Upper lobe of left lung (tissue), 4 donors: ENCODE measurements at regions not wholly inside any gene's neighbourhood (a gene's known extent, or its start where the extent isn't known, plus 50 kb on each side); places are given as distances from the start of the nearest gene placed in this dataset.

Experiments
- EP300 ChIP-seq, 4 donors: sonication (generic); formaldehyde crosslinking; IDR thresholded peaks; one replicate each; pipeline ENCODE4 v1.5.1; 2017; ENCODE audit warnings: antibody characterized with exemption in 4 of 4, control low read depth in 2 of 4
- POLR2A ChIP-seq, 4 donors: fragments of 450-650 bp; IDR thresholded peaks; one replicate each; pipeline ENCODE4 v1.5.1; 2016 to 2017; ENCODE audit warnings: antibody characterized with exemption in 4 of 4, mild to moderate bottlenecking in 2 of 4

GRCh38 chr7:54904130-54904529, 114.7 kb upstream of the EGFR start:
- TF ChIP-seq POLR2A (IDR thresholded peaks at IDR 0.05) (no peak), EP300 (IDR thresholded peaks at IDR 0.05) (peak in 1 of 4 donors; percentile 13)
